GM10266 (cell line): ENCODE measurements at regions not wholly inside any gene's neighbourhood (a gene's known extent, or its start where the extent isn't known, plus 50 kb on each side); places are given as distances from the start of the nearest gene placed in this dataset.
"Not testable (repeated sequence)": the region's sequence is repeated elsewhere in the genome, so short reads cannot be mapped to it uniquely, and the experiment has no call there.

Source experiments
- DNase-seq: peaks from one replicate; pipeline ENCODE4 v3.0.0; 2012; ENCODE audit errors: extremely low spot score
- CTCF ChIP-seq: IDR thresholded peaks from 2 replicates; pipeline ENCODE4 v1.5.1; 2012; ENCODE audit warnings: mild to moderate bottlenecking, low read depth; ENCODE audit not compliant: control insufficient read depth, insufficient read depth; ENCODE audit errors: missing control alignments

DNA sequence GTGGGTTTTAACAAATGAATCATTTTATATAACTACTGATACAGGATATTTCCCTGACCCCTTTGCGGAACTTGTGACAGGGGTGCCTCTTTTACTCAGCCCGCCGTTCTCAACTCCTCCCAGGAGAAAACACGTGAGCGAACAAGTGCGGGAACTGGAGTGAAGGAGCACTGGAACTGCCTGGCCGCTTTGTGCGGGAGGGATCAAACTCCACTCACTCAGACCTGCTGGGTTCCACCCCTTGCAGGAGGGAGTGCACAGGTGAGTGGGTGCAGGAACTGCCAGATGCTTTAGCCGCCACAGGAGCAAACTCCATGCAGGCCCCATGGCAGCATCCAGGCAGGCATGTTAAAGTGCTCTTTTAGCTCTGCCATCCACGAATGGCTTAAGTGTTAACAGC, 513.4 kb upstream of the GRM3 start:
- TF ChIP-seq CTCF, result no peak

GRCh38 chr7:86123476-86123875, 520.2 kb upstream of the GRM3 start:
- TF ChIP-seq CTCF, result no peak
- no peak for DNase-seq

More for the DNA sequence above, 513.4 kb upstream of the GRM3 start:
- DNase-seq, result no peak

- DNase-seq, result no peak
- TF ChIP-seq CTCF, result no peak
These were observed 549.5 kb upstream of the GRM3 start for GRCh38 chr7:86094166-86094669.

DNA sequence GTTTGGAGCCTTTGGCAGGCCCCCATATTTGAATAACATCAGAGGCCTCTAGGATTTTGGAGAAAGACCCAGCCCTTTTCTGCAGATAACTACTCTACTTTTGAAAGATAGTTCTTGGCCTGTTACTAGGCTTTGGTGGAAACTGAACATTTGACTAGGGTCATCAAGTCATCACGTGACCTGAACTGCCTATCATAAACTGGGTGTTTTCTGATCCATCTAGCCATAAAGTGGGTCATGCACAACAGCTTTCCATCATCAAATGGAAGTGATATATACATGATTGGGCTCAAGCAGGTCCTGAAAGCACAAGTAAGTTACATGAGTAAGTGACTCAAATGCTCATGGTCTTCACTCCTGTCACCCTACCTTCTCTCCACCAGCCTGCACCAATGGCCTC, 552.3 kb upstream of the GRM3 start:
- no peak for DNase-seq
- TF ChIP-seq CTCF, result no peak

- TF ChIP-seq CTCF, result no peak
- no peak for DNase-seq
These were observed 554.3 kb upstream of the GRM3 start for GRCh38 chr7:86089455-86089854.

GRCh38 chr7:86064572-86064971, 579.1 kb upstream of the GRM3 start:
- DNase-seq, result not testable (repeated sequence)

GRCh38 chr7:86058649-86059048, 585.1 kb upstream of the GRM3 start:
- TF ChIP-seq CTCF, result no peak
- DNase-seq, result no peak

DNA sequence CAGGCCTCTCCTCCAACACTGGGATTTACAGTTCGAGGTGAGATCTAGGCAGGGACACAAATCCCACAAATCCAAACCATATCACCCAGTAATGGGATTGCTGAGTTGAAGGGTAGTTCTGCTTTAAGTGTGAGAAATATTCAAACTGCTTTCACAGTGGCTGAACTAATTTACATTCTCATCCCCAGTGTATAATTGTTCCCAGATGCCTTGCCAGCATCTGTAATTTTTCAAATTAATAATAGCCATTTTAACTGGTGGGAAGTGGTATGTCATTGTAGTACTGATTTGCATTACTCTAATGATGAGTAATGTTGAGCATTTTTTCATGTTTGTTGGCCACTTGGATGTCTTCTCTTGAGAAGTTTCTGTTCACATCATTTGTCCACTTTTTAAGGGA, 592.8 kb upstream of the GRM3 start:
- no peak for TF ChIP-seq CTCF
- no peak for DNase-seq
